SK-N-SH treated with all-trans-retinoic acid at 6 μM for 48 hours (cell line): ENCODE measurements at regions not wholly inside any gene's neighbourhood (a gene's known extent, or its start where the extent isn't known, plus 50 kb on each side); places are given as distances from the start of the nearest gene placed in this dataset.

ENCODE experiments used
- ARNTL ChIP-seq: fragments of 450-650 bp; formaldehyde crosslinking; IDR thresholded peaks from 2 replicates; pipeline ENCODE4 v1.5.0; 2020; ENCODE audit warnings: low read depth, mild to moderate bottlenecking, moderate library complexity, borderline replicate concordance
- BACH2 ChIP-seq: fragments of 250-450 bp; sonication (Bioruptor Pico); IDR thresholded peaks from 2 replicates; pipeline ENCODE4 v1.9.0; 2021; ENCODE audit warnings: mild to moderate bottlenecking, borderline replicate concordance
- CSDC2 ChIP-seq: fragments of 250-450 bp; sonication (Bioruptor Pico); IDR thresholded peaks from 2 replicates; pipeline ENCODE4 v1.5.0; 2020; ENCODE audit warnings: mild to moderate bottlenecking, moderate library complexity
- CSRNP3 ChIP-seq: fragments of 250-450 bp; sonication (Bioruptor Pico); IDR thresholded peaks from 2 replicates; pipeline ENCODE4 v1.5.1; 2021; ENCODE audit warnings: mild to moderate bottlenecking, moderate library complexity
- ESRRG ChIP-seq: fragments of 250-450 bp; sonication (Bioruptor Pico); IDR thresholded peaks from 2 replicates; pipeline ENCODE4 v1.6.1; 2021; ENCODE audit warnings: mild to moderate bottlenecking
- OSR1 ChIP-seq: fragments of 250-450 bp; sonication (Bioruptor Pico); IDR thresholded peaks from 2 replicates; pipeline ENCODE4 v1.8.0; 2022; ENCODE audit warnings: moderate library complexity, mild to moderate bottlenecking, inconsistent platforms
- PATZ1 ChIP-seq: fragments of 250-450 bp; sonication (Bioruptor Pico); IDR thresholded peaks from 2 replicates; pipeline ENCODE4 v1.8.0; 2020; ENCODE audit warnings: mild to moderate bottlenecking, moderate library complexity, borderline replicate concordance
- RARB ChIP-seq: fragments of 250-450 bp; sonication (Bioruptor Pico); IDR thresholded peaks from 2 replicates; pipeline ENCODE4 v1.8.0; 2021; ENCODE audit warnings: mild to moderate bottlenecking, moderate library complexity
- SNAI2 ChIP-seq: fragments of 250-450 bp; sonication (Bioruptor Pico); IDR thresholded peaks from 2 replicates; pipeline ENCODE4 v1.5.0; 2020; ENCODE audit warnings: mild to moderate bottlenecking, moderate library complexity
- TSHZ2 ChIP-seq: fragments of 250-450 bp; sonication (Bioruptor Pico); IDR thresholded peaks from 2 replicates; pipeline ENCODE4 v1.5.0; 2020; ENCODE audit warnings: mild to moderate bottlenecking, moderate library complexity
- ZC3H10 ChIP-seq: fragments of 250-450 bp; sonication (Bioruptor Pico); IDR thresholded peaks from 2 replicates; pipeline ENCODE4 v1.5.1; 2021; ENCODE audit warnings: mild to moderate bottlenecking, moderate library complexity
- ZFP3 ChIP-seq: fragments of 250-450 bp; sonication (Bioruptor Pico); IDR thresholded peaks from 2 replicates; pipeline ENCODE4 v1.5.0; 2020; ENCODE audit warnings: mild to moderate bottlenecking, moderate library complexity

GRCh38 chr2:159873258-159873657, 75.2 kb upstream of the CD302 start:
- no peak for TF ChIP-seq ZC3H10
- TF ChIP-seq ARNTL (CRISPR knock-in tag), result no peak
- TF ChIP-seq PATZ1, result no peak
- TF ChIP-seq BACH2 (CRISPR knock-in tag), result no peak
- TF ChIP-seq TSHZ2 (CRISPR knock-in tag), result no peak
- TF ChIP-seq CSDC2 (CRISPR knock-in tag), result no peak
- TF ChIP-seq RARB (CRISPR knock-in tag), result no peak
- TF ChIP-seq ESRRG (CRISPR knock-in tag), result no peak
- no peak for TF ChIP-seq ZFP3
- no peak for TF ChIP-seq SNAI2 (CRISPR knock-in tag)
- no peak for TF ChIP-seq OSR1 (CRISPR knock-in tag)
- TF ChIP-seq CSRNP3 (CRISPR knock-in tag), result no peak
